ENCODE measurements at regions not wholly inside any gene's neighbourhood (a gene's known extent, or its start where the extent isn't known, plus 50 kb on each side); places are given as distances from the start of the nearest gene placed in this dataset.

- TF ChIP-seq SUZ12 (IDR thresholded peaks at IDR 0.05; ENCODE audit: extremely low read depth, insufficient read depth, insufficient read length) (no peak), YY1 (IDR thresholded peaks at IDR 0.05; ENCODE audit: insufficient read depth, insufficient read length) (no peak)
Observed at GRCh38 chr18:39751161-39751560, 2185.6 kb upstream of the CELF4 start.

All from NT2/D1 (cell line).